ENCODE measurements at regions not wholly inside any gene's neighbourhood (a gene's known extent, or its start where the extent isn't known, plus 50 kb on each side); places are given as distances from the start of the nearest gene placed in this dataset.
"Not testable (repeated sequence)": the region's sequence is repeated elsewhere in the genome, so short reads cannot be mapped to it uniquely, and the experiment has no call there.

GRCh38 chr1:174105086-174105485, 54.2 kb upstream of the RABGAP1L start:
- Histone ChIP-seq H3K4me1 (no peaks in the 10 kb centered on the region), H3K4me3 (no peak overlapping the region)
- intact Hi-C loops (cut with micrococcal nuclease): no loop called here

GRCh38 chr1:174103766-174104165, 55.6 kb upstream of the RABGAP1L start:
- H3K27me3 ChIP-seq (ENCODE audit: low read depth): no peaks in the 10 kb centered on the region
- no peaks in the 10 kb centered on the region for H3K36me3 ChIP-seq
- no peak overlapping the region for H3K27ac ChIP-seq (replicated peaks)
- H3K4me3 ChIP-seq: no peak overlapping the region
- no peak for TF ChIP-seq CTCF (IDR thresholded peaks at IDR 0.05; ENCODE audit: borderline replicate concordance)
- intact Hi-C loops (cut with micrococcal nuclease): no loop called here
- no peak for DNase-seq
- no peaks in the 10 kb centered on the region for H3K4me1 ChIP-seq
- no peaks in the 10 kb centered on the region for H3K9me3 ChIP-seq (replicated peaks)

More at GRCh38 chr1:174105086-174105485, 54.2 kb upstream of the RABGAP1L start:
- no peak for TF ChIP-seq CTCF (IDR thresholded peaks at IDR 0.05; ENCODE audit: borderline replicate concordance)
- no peak for DNase-seq
- no peak overlapping the region for H3K27ac ChIP-seq (replicated peaks)
- no peaks in the 10 kb centered on the region for H3K36me3 ChIP-seq
- H3K9me3 ChIP-seq (replicated peaks): no peaks in the 10 kb centered on the region
- no peaks in the 10 kb centered on the region for H3K27me3 ChIP-seq (ENCODE audit: low read depth)

GRCh38 chr1:174101976-174102375, 57.3 kb upstream of the RABGAP1L start:
- H3K27ac ChIP-seq (replicated peaks); H3K36me3 ChIP-seq; H3K4me3 ChIP-seq; DNase-seq; intact Hi-C loops (cut with micrococcal nuclease); H3K4me1 ChIP-seq; H3K27me3 ChIP-seq (ENCODE audit: low read depth); H3K9me3 ChIP-seq (replicated peaks): not testable (repeated sequence)

GRCh38 chr1:174097426-174097825, 61.9 kb upstream of the RABGAP1L start:
- H3K36me3 ChIP-seq: no peaks in the 10 kb centered on the region
- no peak for TF ChIP-seq CTCF (IDR thresholded peaks at IDR 0.05; ENCODE audit: borderline replicate concordance)
- no peaks in the 10 kb centered on the region for H3K4me1 ChIP-seq
- no peak for DNase-seq
- no peaks in the 10 kb centered on the region for H3K27me3 ChIP-seq (ENCODE audit: low read depth)
- no peak overlapping the region for H3K4me3 ChIP-seq
- intact Hi-C loops (cut with micrococcal nuclease): loop anchor here (10.0 kb wide), 1 partner anchor 117 kb away; no protein-coding TSS in a partner anchor
- H3K27ac ChIP-seq (replicated peaks): no peak overlapping the region
- H3K9me3 ChIP-seq (replicated peaks): no peaks in the 10 kb centered on the region

GRCh38 chr1:174093789-174094188, 65.5 kb upstream of the RABGAP1L start:
- not testable (repeated sequence) for H3K36me3 ChIP-seq; H3K27me3 ChIP-seq (ENCODE audit: low read depth); H3K9me3 ChIP-seq (replicated peaks); DNase-seq; H3K4me3 ChIP-seq; H3K27ac ChIP-seq (replicated peaks); H3K4me1 ChIP-seq
- peak; percentile 46 for TF ChIP-seq CTCF (IDR thresholded peaks at IDR 0.05; ENCODE audit: borderline replicate concordance)
- intact Hi-C loops (cut with micrococcal nuclease): loop anchor here (10.0 kb wide), 1 partner anchor 121 kb away; no protein-coding TSS in a partner anchor

GRCh38 chr1:174090471-174090870, 68.3 kb upstream of the RC3H1 start:
- Histone ChIP-seq H3K36me3 (no peaks in the 10 kb centered on the region), H3K27ac (replicated peaks) (no peak overlapping the region), H3K9me3 (replicated peaks) (peaks cover 25% of the 10 kb centered on the region), H3K4me3 (no peak overlapping the region), H3K4me1 (no peaks in the 10 kb centered on the region), H3K27me3 (ENCODE audit: low read depth) (no peaks in the 10 kb centered on the region)
- no peak for TF ChIP-seq CTCF (IDR thresholded peaks at IDR 0.05; ENCODE audit: borderline replicate concordance)
- no peak for DNase-seq
- intact Hi-C loops (cut with micrococcal nuclease): loop anchor here (10.0 kb wide), 1 partner anchor 124 kb away; no protein-coding TSS in a partner anchor

Data from left ventricle myocardium inferior (tissue), 1 donor.